ENCODE measurements at regions not wholly inside any gene's neighbourhood (a gene's known extent, or its start where the extent isn't known, plus 50 kb on each side); places are given as distances from the start of the nearest gene placed in this dataset.

DNA sequence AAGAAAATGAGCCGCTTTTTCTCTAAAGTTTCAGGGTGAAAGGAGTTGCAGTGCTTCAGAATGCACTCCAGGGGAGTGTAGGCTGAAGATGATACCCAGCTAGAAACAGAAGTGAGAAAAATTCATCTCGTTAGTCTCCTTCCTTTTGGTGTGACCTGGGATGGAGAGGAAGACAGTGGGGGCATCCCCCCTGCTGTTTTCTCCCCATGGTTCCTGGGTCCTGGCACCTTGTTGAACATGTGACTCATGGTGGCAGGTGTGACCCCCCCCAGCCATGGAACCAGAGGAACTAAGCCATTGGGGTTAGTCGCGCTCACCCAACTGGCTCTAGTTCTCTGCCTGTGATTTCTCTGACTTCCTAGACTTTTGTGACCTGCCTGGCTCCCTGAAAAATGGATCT lies 424.6 kb downstream of the CSNK1G3 start:
- no peak for TF ChIP-seq ZFP3 (CRISPR knock-in tag; IDR thresholded peaks at IDR 0.05)
- TF ChIP-seq RARB (CRISPR knock-in tag; IDR thresholded peaks at IDR 0.05), result no peak
